ENCODE measurements at regions not wholly inside any gene's neighbourhood (a gene's known extent, or its start where the extent isn't known, plus 50 kb on each side); places are given as distances from the start of the nearest gene placed in this dataset.

DNA sequence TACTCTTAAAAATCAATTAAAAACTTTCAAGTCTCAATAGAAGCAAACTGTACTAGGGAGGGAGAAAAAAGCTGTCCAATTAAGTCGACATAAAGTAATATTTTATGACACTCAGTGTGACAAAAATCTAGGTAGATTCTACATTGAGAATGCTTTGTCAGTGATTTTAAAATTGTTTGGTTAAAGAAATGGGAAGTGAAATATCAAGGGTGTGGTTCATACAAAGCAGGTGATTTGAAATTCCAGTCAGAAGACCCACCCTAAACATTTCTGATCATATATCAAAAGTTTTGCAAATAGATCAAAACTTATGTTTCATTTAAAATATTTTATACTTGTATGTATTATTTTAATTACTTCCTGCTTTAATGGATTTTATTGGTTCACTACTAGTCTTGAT, 338.9 kb upstream of the DCC start:
- Histone ChIP-seq H3K36me3 (no peaks in the 10 kb centered on the region), H3K4me1 (replicated peaks) (no peaks in the 10 kb centered on the region), H3K4me3 (no peak overlapping the region), H3K9me3 (no peaks in the 10 kb centered on the region), H3K27ac (no peak overlapping the region), H3K27me3 (replicated peaks; ENCODE audit: insufficient read depth) (no peaks in the 10 kb centered on the region)
- 73% methylated on average over 1 of the region's 1 CpG for WGBS
- intact Hi-C loops (cut with DNase I) = no loop called here
- DNase-seq (ENCODE audit: low spot score) = no peak
- no peak for TF ChIP-seq POLR2AphosphoS5 (IDR thresholded peaks at IDR 0.05)
- TF ChIP-seq, protein P1, sequence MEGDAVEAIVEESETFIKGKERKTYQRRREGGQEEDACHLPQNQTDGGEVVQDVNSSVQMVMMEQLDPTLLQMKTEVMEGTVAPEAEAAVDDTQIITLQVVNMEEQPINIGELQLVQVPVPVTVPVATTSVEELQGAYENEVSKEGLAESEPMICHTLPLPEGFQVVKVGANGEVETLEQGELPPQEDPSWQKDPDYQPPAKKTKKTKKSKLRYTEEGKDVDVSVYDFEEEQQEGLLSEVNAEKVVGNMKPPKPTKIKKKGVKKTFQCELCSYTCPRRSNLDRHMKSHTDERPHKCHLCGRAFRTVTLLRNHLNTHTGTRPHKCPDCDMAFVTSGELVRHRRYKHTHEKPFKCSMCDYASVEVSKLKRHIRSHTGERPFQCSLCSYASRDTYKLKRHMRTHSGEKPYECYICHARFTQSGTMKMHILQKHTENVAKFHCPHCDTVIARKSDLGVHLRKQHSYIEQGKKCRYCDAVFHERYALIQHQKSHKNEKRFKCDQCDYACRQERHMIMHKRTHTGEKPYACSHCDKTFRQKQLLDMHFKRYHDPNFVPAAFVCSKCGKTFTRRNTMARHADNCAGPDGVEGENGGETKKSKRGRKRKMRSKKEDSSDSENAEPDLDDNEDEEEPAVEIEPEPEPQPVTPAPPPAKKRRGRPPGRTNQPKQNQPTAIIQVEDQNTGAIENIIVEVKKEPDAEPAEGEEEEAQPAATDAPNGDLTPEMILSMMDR (IDR thresholded peaks at IDR 0.05) = no peak
- TF ChIP-seq POLR2A (IDR thresholded peaks at IDR 0.05) = no peak

DNA sequence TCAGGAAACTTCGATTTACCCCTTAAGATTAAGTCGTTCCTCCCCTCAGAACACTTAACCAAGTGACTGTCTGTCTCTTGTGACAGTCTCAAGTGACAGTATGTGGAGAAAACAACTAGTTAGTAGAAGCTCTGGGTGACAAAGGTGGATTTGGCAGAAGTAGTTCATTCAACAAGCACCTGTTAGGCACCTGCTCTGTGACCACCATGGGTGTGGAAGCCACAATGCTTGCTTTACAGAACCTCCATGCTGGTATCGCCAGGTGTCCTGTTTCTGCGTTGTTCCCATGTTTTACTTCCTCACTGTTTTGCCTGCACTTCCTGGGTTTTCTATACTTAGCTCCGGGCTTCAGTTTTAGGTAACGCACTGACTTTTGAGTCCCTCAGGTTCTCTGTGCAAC, 337.4 kb upstream of the DCC start:
- no peaks in the 10 kb centered on the region for H3K4me1 ChIP-seq (replicated peaks)
- no peak for DNase-seq (ENCODE audit: low spot score)
- H3K36me3 ChIP-seq = no peaks in the 10 kb centered on the region
- WGBS = 83% methylated on average over 6 of the region's 6 CpGs
- no peak overlapping the region for H3K27ac ChIP-seq
- TF ChIP-seq POLR2AphosphoS5 (IDR thresholded peaks at IDR 0.05) = no peak
- TF ChIP-seq POLR2A (IDR thresholded peaks at IDR 0.05) = no peak
- TF ChIP-seq, protein P1 (IDR thresholded peaks at IDR 0.05) = no peak
- no peaks in the 10 kb centered on the region for H3K27me3 ChIP-seq (replicated peaks; ENCODE audit: insufficient read depth)
- intact Hi-C loops (cut with DNase I) = no loop called here
- no peak overlapping the region for H3K4me3 ChIP-seq
- H3K9me3 ChIP-seq = no peaks in the 10 kb centered on the region

DNA sequence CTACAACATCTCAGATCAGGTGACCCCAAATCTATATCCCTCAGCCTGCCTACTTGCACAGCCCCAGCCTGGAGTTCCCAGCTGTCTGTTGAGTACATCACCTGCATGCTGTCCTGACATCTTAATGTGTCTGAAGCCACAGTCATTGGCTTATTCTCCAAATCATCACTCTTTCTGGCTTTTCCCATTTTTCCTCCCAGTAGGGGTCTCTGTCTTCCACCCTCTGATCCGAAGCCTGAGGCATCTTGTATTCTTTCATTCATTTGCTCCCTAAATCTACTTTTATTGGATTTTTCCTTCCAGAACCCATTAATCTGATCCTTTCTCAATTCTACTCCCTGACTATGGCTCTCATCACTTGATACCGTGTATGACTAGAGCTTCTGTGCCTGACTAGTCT, 332.9 kb upstream of the DCC start:
- intact Hi-C loops (cut with DNase I) = no loop called here
- no peaks in the 10 kb centered on the region for H3K4me1 ChIP-seq (replicated peaks)
- WGBS = 78% methylated on average over 2 of the region's 2 CpGs
- no peak overlapping the region for H3K27ac ChIP-seq
- no peak for DNase-seq (ENCODE audit: low spot score)
- no peaks in the 10 kb centered on the region for H3K9me3 ChIP-seq
- TF ChIP-seq POLR2AphosphoS5 (IDR thresholded peaks at IDR 0.05) (no peak), POLR2A (IDR thresholded peaks at IDR 0.05) (no peak)
- TF ChIP-seq, protein P1 (IDR thresholded peaks at IDR 0.05) = no peak
- no peaks in the 10 kb centered on the region for H3K36me3 ChIP-seq
- H3K4me3 ChIP-seq = no peak overlapping the region
- no peaks in the 10 kb centered on the region for H3K27me3 ChIP-seq (replicated peaks; ENCODE audit: insufficient read depth)

DNA sequence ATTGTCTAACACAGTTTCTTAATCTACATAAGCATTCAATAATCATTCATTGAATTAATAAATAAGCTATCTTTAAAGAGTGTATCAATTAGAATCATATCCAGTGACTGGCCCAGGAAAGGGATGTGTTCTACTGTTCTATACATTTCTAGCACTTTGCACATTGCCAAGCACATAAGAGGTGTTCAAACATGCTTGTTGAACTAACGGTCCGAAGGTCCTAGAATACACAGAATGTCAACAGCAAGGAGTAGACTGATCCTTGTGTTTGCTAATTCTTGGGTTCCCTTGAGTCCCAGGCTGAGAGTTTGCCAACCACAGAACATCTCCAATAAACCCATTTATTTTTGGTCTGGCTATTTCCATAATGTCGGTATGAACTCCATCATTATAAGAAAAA, 331.7 kb upstream of the DCC start:
- Histone ChIP-seq H3K27me3 (replicated peaks; ENCODE audit: insufficient read depth) (no peaks in the 10 kb centered on the region), H3K4me3 (no peak overlapping the region), H3K27ac (no peak overlapping the region), H3K36me3 (no peaks in the 10 kb centered on the region), H3K4me1 (replicated peaks) (no peaks in the 10 kb centered on the region), H3K9me3 (no peaks in the 10 kb centered on the region)
- TF ChIP-seq POLR2AphosphoS5 (IDR thresholded peaks at IDR 0.05) (no peak), POLR2A (IDR thresholded peaks at IDR 0.05) (no peak)
- TF ChIP-seq, protein P1 (IDR thresholded peaks at IDR 0.05) = no peak
- WGBS = 53% methylated on average over 3 of the region's 3 CpGs
- no peak for DNase-seq (ENCODE audit: low spot score)
- intact Hi-C loops (cut with DNase I) = no loop called here

DNA sequence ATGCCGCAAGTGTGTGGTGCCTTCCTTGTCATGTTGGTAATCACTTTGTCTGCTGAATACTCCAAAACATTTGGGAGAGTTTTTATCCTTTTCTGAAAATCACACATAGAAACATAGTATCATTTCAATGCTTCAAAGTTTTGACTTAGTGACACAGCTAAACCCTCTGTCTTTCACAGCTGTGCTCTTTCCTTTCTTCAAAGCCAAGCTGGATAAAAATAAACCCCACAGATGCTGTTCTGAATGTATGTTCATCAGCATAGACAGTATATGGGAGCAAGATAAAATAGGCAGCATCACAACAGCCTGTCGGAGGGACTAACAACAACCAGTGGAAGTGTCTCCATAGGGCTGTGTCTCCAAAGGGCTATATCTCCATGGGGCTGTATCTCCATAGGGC, 331.3 kb upstream of the DCC start:
- intact Hi-C loops (cut with DNase I) = no loop called here
- no peaks in the 10 kb centered on the region for H3K27me3 ChIP-seq (replicated peaks; ENCODE audit: insufficient read depth)
- no peak for TF ChIP-seq POLR2AphosphoS5 (IDR thresholded peaks at IDR 0.05)
- no peak for TF ChIP-seq POLR2A (IDR thresholded peaks at IDR 0.05)
- TF ChIP-seq, protein P1 (IDR thresholded peaks at IDR 0.05) = no peak
- no peak for DNase-seq (ENCODE audit: low spot score)
- no peaks in the 10 kb centered on the region for H3K9me3 ChIP-seq
- no peaks in the 10 kb centered on the region for H3K36me3 ChIP-seq
- no peak overlapping the region for H3K4me3 ChIP-seq
- no peak overlapping the region for H3K27ac ChIP-seq
- H3K4me1 ChIP-seq (replicated peaks) = no peaks in the 10 kb centered on the region
- 92% methylated on average over 2 of the region's 2 CpGs for WGBS
